OCI-LY3 (cell line): ENCODE measurements at regions not wholly inside any gene's neighbourhood (a gene's known extent, or its start where the extent isn't known, plus 50 kb on each side); places are given as distances from the start of the nearest gene placed in this dataset.

Experiments
- H2AFZ ChIP-seq: fragments of 200-600, 300-600 bp; shearing (Covaris generic); 2 replicates; pipeline ENCODE4 v1.6.0; 2014; ENCODE audit warnings: antibody characterized with exemption, low read depth, low read length
- H3K27ac ChIP-seq: fragments of 200-600, 300-600 bp; sonication (generic); 2 replicates; pipeline ENCODE4 v1.5.1; 2014; ENCODE audit warnings: mild to moderate bottlenecking, low read length, moderate library complexity, mixed read lengths
- H3K27me3 ChIP-seq: fragments of 200-600, 300-600 bp; sonication (generic); 2 replicates; pipeline ENCODE4 v1.6.1; 2014; ENCODE audit warnings: low read depth, low read length, mixed read lengths
- H3K36me3 ChIP-seq: fragments of 200-600, 300-600 bp; sonication (generic); replicated peaks from 2 replicates; pipeline ENCODE3; 2014; ENCODE audit warnings: low read depth, low read length, mixed read lengths
- H3K4me1 ChIP-seq: fragments of 300-600, 200-600 bp; sonication (generic); 2 replicates; pipeline ENCODE4 v1.6.1; 2014; ENCODE audit warnings: low read length, mixed read lengths
- H3K4me2 ChIP-seq: fragments of 200-600, 300-600 bp; sonication (generic); 2 replicates; pipeline ENCODE4 v1.6.1; 2014; ENCODE audit warnings: low read length, mixed read lengths
- H3K4me3 ChIP-seq: fragments of 300-600, 200-600 bp; sonication (generic); 2 replicates; pipeline ENCODE4 v1.5.1; 2014; ENCODE audit warnings: antibody characterized with exemption, mild to moderate bottlenecking, low read length, moderate library complexity
- H3K79me2 ChIP-seq: fragments of 300-600, 200-600 bp; shearing (Covaris generic); 2 replicates; pipeline ENCODE4 v1.6.1; 2014; ENCODE audit warnings: mild to moderate bottlenecking, low read length, mixed read lengths
- H3K9ac ChIP-seq: fragments of 300-600, 200-600 bp; shearing (Covaris generic); 2 replicates; pipeline ENCODE4 v1.6.0; 2014; ENCODE audit warnings: mild to moderate bottlenecking, low read length, moderate library complexity
- H3K9me3 ChIP-seq: fragments of 200-600, 300-600 bp; shearing (Covaris generic); 2 replicates; pipeline ENCODE4 v1.6.1; 2014; ENCODE audit warnings: low read length, mixed read lengths; ENCODE audit not compliant: insufficient read depth
- H4K20me1 ChIP-seq: fragments of 200-600, 300-600 bp; sonication (generic); 2 replicates; pipeline ENCODE4 v1.6.1; 2016; ENCODE audit warnings: low read length, mixed read lengths; ENCODE audit not compliant: insufficient read depth
- CTCF ChIP-seq: fragments of 200-600, 300-600 bp; sonication (generic); IDR thresholded peaks from 2 replicates; pipeline ENCODE4 v1.5.1; 2014; ENCODE audit warnings: antibody characterized with exemption, low read length, low read depth
- EZH2phosphoT487 ChIP-seq: fragments of 200-600 bp; shearing (Covaris generic); IDR thresholded peaks from 2 replicates; pipeline ENCODE4 v1.6.1; 2018; ENCODE audit warnings: antibody characterized with exemption, mixed run types, low read depth

DNA sequence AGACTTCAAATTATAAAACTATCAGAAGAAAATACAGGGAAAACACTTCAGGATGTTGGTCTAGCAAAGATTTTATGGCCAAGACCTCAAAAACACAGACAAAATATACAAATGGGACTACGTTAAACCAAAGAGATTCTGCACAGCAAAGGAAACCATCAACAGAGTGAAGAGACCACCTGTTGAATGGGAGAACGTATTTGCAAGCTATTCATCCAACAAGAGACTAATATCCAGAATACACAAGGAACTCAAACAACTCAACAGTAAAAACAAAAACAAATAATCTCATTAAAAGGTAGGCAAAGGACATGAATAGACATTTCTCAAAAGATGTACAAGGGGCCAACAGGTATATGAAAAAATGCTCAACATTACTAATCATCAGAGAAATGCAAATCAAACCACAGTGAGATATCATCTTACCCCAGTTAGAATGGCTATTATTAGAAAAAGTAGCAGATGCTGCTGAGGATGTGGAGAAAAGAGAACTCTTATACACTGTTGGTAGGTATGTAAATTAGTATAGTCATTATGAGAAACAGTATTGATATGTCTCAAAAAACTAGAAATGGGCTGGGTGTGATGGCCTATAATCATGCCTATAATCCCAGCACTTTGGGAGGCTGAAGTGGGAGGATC is 112.6 kb downstream of the LRIG2 start:
- Histone ChIP-seq H3K9me3 (no peaks in the 10 kb centered on the region), H3K27me3 (no peaks in the 10 kb centered on the region), H3K4me3 (peak overlapping the region; percentile 7; the same call in 1 of the 2 replicates), H3K4me2 (peak overlapping the region; percentile 53), H3K9ac (no peak overlapping the region), H3K4me1 (peaks cover 59% of the 10 kb centered on the region), H3K36me3 (peaks cover 3% of the 10 kb centered on the region), H3K79me2 (no peaks in the 10 kb centered on the region), H2AFZ (no peak overlapping the region), H4K20me1 (no peaks in the 10 kb centered on the region), H3K27ac (peak overlapping the region; percentile 38)
- no peak for TF ChIP-seq EZH2phosphoT487
- no peak for TF ChIP-seq CTCF

DNA sequence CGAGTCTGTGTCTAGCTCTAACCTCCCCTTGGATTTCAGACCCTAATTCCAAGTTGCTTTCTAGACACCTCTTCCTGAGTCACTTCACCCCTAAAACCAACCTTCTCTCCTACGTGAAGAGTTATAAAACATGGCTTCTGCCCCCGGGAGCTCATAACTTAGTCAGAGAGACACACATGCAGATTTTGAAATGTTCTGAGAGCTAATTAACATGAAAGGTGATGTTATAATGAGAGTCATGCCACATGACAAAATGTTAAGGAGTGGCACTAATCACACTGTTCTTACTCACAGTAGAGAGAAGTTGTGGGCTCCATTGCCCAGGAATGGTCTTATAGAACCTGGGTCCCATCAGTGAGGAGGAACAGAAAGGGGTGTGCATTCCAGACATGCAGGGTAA is 117.1 kb downstream of the LRIG2 start:
- H3K27ac ChIP-seq = peak overlapping the region; percentile 19; the same call in 1 of the 2 replicates
- H4K20me1 ChIP-seq = no peaks in the 10 kb centered on the region
- H3K4me3 ChIP-seq = 0 out of 2 replicates have a peak overlapping the region, but pooled peaks have one; percentile 75
- TF ChIP-seq EZH2phosphoT487 (no peak), CTCF (no peak)
- H3K4me1 ChIP-seq = peaks cover 72% of the 10 kb centered on the region
- H3K4me2 ChIP-seq = peak overlapping the region; percentile 74
- H3K79me2 ChIP-seq = no peaks in the 10 kb centered on the region
- peaks cover 4% of the 10 kb centered on the region for H3K36me3 ChIP-seq
- no peaks in the 10 kb centered on the region for H3K9me3 ChIP-seq
- H3K9ac ChIP-seq = no peak overlapping the region
- H2AFZ ChIP-seq = peak overlapping the region; percentile 37; the same call in 1 of the 2 replicates
- no peaks in the 10 kb centered on the region for H3K27me3 ChIP-seq

GRCh38 chr1:113190930-113191329 is 117.9 kb downstream of the LRIG2 start:
- peak overlapping the region; percentile 96 for H3K27ac ChIP-seq
- peaks cover 65% of the 10 kb centered on the region for H3K4me1 ChIP-seq
- H3K9ac ChIP-seq = peak overlapping the region; percentile 69
- H3K9me3 ChIP-seq = no peaks in the 10 kb centered on the region
- no peak overlapping the region for H2AFZ ChIP-seq
- peak overlapping the region; percentile 74 for H3K4me2 ChIP-seq
- no peaks in the 10 kb centered on the region for H3K27me3 ChIP-seq
- TF ChIP-seq EZH2phosphoT487 (no peak), CTCF (no peak)
- peaks cover 4% of the 10 kb centered on the region for H3K36me3 ChIP-seq
- peak overlapping the region; percentile 75 for H3K4me3 ChIP-seq
- no peaks in the 10 kb centered on the region for H3K79me2 ChIP-seq
- H4K20me1 ChIP-seq = no peaks in the 10 kb centered on the region

DNA sequence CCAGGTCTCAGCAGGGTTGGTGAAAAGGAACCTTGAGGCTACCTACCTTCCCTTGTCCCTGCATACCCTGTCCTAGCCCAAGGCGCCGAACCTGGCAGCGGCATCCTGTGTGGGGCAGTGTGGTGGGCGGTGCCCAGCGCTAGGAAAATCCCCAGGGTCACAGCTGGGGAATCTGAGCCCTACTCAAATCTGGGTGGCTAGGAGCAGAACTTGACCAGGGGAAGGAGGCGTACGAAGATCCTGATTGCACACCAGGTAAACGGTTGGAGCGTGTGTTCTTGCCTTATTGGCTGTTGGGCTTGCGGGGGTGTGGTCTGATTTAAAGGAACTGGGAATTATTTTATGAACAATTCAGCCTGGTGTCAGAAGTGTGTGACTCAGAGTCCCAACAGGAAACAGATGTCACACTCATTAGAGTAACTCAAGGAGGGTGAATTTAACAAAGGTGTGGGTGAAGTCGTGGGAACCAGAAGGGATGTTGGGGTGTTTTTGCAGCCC is 118.6 kb downstream of the LRIG2 start:
- H3K4me2 ChIP-seq = peak overlapping the region; percentile 74
- H3K9ac ChIP-seq = peak overlapping the region; percentile 73
- no peaks in the 10 kb centered on the region for H3K9me3 ChIP-seq
- no peaks in the 10 kb centered on the region for H3K27me3 ChIP-seq
- H3K4me1 ChIP-seq = peaks cover 58% of the 10 kb centered on the region
- H3K4me3 ChIP-seq = peak overlapping the region; percentile 75
- peak overlapping the region; percentile 96 for H3K27ac ChIP-seq
- no peaks in the 10 kb centered on the region for H3K79me2 ChIP-seq
- TF ChIP-seq CTCF (no peak), EZH2phosphoT487 (no peak)
- H4K20me1 ChIP-seq = no peaks in the 10 kb centered on the region
- H2AFZ ChIP-seq = peak overlapping the region; percentile 66
- H3K36me3 ChIP-seq = peaks cover 4% of the 10 kb centered on the region
